ENCODE measurements at regions not wholly inside any gene's neighbourhood (a gene's known extent, or its start where the extent isn't known, plus 50 kb on each side); places are given as distances from the start of the nearest gene placed in this dataset.

- TF ChIP-seq EZH2phosphoT487 (IDR thresholded peaks at IDR 0.05; ENCODE audit: low read depth, severe bottlenecking, unreplicated experiment), result no peak
- TF ChIP-seq EZH2 (IDR thresholded peaks at IDR 0.05; ENCODE audit: borderline replicate concordance), result no peak
- no peak for TF ChIP-seq CTCF (IDR thresholded peaks at IDR 0.05; ENCODE audit: poor library complexity)
- H3K4me3 ChIP-seq, result no peak overlapping the region
- no peak overlapping the region for H3K4me2 ChIP-seq
- no peaks in the 10 kb centered on the region for H3K36me3 ChIP-seq (replicated peaks; ENCODE audit: insufficient read depth, low read depth)
- H3K9me2 ChIP-seq (replicated peaks; ENCODE audit: insufficient read depth), result no peaks in the 10 kb centered on the region
- H4K20me1 ChIP-seq (ENCODE audit: insufficient read depth, poor library complexity, severe bottlenecking), result no peaks in the 10 kb centered on the region
- H3K79me2 ChIP-seq, result no peaks in the 10 kb centered on the region
- no peaks in the 10 kb centered on the region for H3K27me3 ChIP-seq
- DNase-seq (ENCODE audit: low spot score), result peak; percentile 62
- H3K27ac ChIP-seq, result peak overlapping the region; percentile 88
- H3K4me1 ChIP-seq (ENCODE audit: insufficient read depth), result peaks cover 30% of the 10 kb centered on the region
- H3K9me3 ChIP-seq (ENCODE audit: low read depth), result no peaks in the 10 kb centered on the region
- 83% methylated on average over 5 of the region's 5 CpGs for WGBS (ENCODE audit: low lambda C conversion rate, missing lambda C conversion rate)
- no peak overlapping the region for H2AFZ ChIP-seq
Observed at GRCh38 chr9:107749787-107750444, 260.3 kb upstream of the KLF4 start.

GRCh38 chr9:107744873-107745272, 255.3 kb upstream of the KLF4 start:
- 89% methylated on average over 2 of the region's 2 CpGs for WGBS (ENCODE audit: low lambda C conversion rate, missing lambda C conversion rate)
- H4K20me1 ChIP-seq (ENCODE audit: insufficient read depth, poor library complexity, severe bottlenecking), result no peaks in the 10 kb centered on the region
- H3K27ac ChIP-seq, result no peak overlapping the region

GRCh38 chr9:107742531-107743309, 253.2 kb upstream of the KLF4 start:
- Histone ChIP-seq H3K4me3 (no peak overlapping the region), H3K79me2 (no peaks in the 10 kb centered on the region), H3K9me3 (ENCODE audit: low read depth) (no peaks in the 10 kb centered on the region), H2AFZ (no peak overlapping the region), H3K4me1 (ENCODE audit: insufficient read depth) (peaks cover 13% of the 10 kb centered on the region), H3K36me3 (replicated peaks; ENCODE audit: insufficient read depth, low read depth) (no peaks in the 10 kb centered on the region), H3K27ac (no peak overlapping the region), H3K4me2 (no peak overlapping the region), H3K27me3 (no peaks in the 10 kb centered on the region), H4K20me1 (ENCODE audit: insufficient read depth, poor library complexity, severe bottlenecking) (no peaks in the 10 kb centered on the region), H3K9me2 (replicated peaks; ENCODE audit: insufficient read depth) (no peaks in the 10 kb centered on the region)
- TF ChIP-seq CTCF (IDR thresholded peaks at IDR 0.05; ENCODE audit: poor library complexity), result no peak
- TF ChIP-seq EZH2 (IDR thresholded peaks at IDR 0.05; ENCODE audit: borderline replicate concordance), result no peak
- no peak for TF ChIP-seq EZH2phosphoT487 (IDR thresholded peaks at IDR 0.05; ENCODE audit: low read depth, severe bottlenecking, unreplicated experiment)
- WGBS (ENCODE audit: low lambda C conversion rate, missing lambda C conversion rate), result 95% methylated on average over 10 of the region's 10 CpGs
- no peak for DNase-seq (ENCODE audit: low spot score)

More at GRCh38 chr9:107744873-107745272, 255.3 kb upstream of the KLF4 start:
- Histone ChIP-seq H3K4me3 (no peak overlapping the region), H3K9me2 (replicated peaks; ENCODE audit: insufficient read depth) (no peaks in the 10 kb centered on the region), H3K79me2 (no peaks in the 10 kb centered on the region), H3K4me2 (no peak overlapping the region), H3K27me3 (no peaks in the 10 kb centered on the region), H2AFZ (no peak overlapping the region), H3K4me1 (ENCODE audit: insufficient read depth) (peaks cover 8% of the 10 kb centered on the region), H3K9me3 (ENCODE audit: low read depth) (no peaks in the 10 kb centered on the region), H3K36me3 (replicated peaks; ENCODE audit: insufficient read depth, low read depth) (no peaks in the 10 kb centered on the region)
- no peak for DNase-seq (ENCODE audit: low spot score)
- TF ChIP-seq EZH2 (IDR thresholded peaks at IDR 0.05; ENCODE audit: borderline replicate concordance) (no peak), EZH2phosphoT487 (IDR thresholded peaks at IDR 0.05; ENCODE audit: low read depth, severe bottlenecking, unreplicated experiment) (no peak), CTCF (IDR thresholded peaks at IDR 0.05; ENCODE audit: poor library complexity) (no peak)
